Left lung (tissue), 4 donors: ENCODE measurements at regions not wholly inside any gene's neighbourhood (a gene's known extent, or its start where the extent isn't known, plus 50 kb on each side); places are given as distances from the start of the nearest gene placed in this dataset.

Source experiments
- ATAC-seq: fragments of 200-7000 bp; cut with Tn5 transposase; one replicate; pipeline ENCODE4 v1.9.1; 2020; ENCODE audit warnings: moderate library complexity
- DNase-seq, 4 donors: peaks; one replicate each; pipeline ENCODE4 v3.0.0-alpha.2; 2013 to 2020
- H3K27ac ChIP-seq, 2 donors: fragments of 200-600 bp; sonication (generic) in 1 of 2; one replicate each; pipeline versions ENCODE4 v1.5.0 to v1.8.0; 2020 to 2021
- H3K27me3 ChIP-seq, 2 donors: fragments of 200-600 bp; sonication (generic) in 1 of 2; one replicate each; pipeline versions ENCODE4 v1.5.0 to v1.8.0; 2020 to 2021
- H3K36me3 ChIP-seq, 2 donors: fragments of 200-600 bp; sonication (generic) in 1 of 2; one replicate each; pipeline versions ENCODE4 v1.5.0 to v1.8.0; 2020 to 2021
- H3K4me1 ChIP-seq, 2 donors: fragments of 200-600 bp; one replicate each; pipeline ENCODE4 v1.8.0; 2021
- H3K4me3 ChIP-seq, 2 donors: fragments of 200-600 bp; sonication (generic) in 1 of 2; one replicate each; pipeline versions ENCODE4 v1.5.0 to v1.8.0; 2020 to 2021; ENCODE audit warnings: mild to moderate bottlenecking in 1 of 2
- H3K9me3 ChIP-seq, 2 donors: fragments of 200-600 bp; sonication (generic) in 1 of 2; one replicate each; pipeline versions ENCODE4 v1.5.0 to v1.8.0; 2020 to 2021
- intact Hi-C, 2 donors: fragments of 100-400 bp; cut with DNase I; formaldehyde crosslinking; loops; one replicate each; pipeline versions ENCODE4 v1.11.2 to v1.14.2; 2022
- TF ChIP-seq, protein P1 (sequence below), 2 donors: fragments of 200-600 bp; sonication (generic) in 1 of 2; IDR thresholded peaks; one replicate each; pipeline versions ENCODE4 v1.5.0 to v1.8.0; 2021; ENCODE audit warnings: antibody characterized with exemption in 2 of 2
- donor health status: DM: no; HTN: yes; CAD: no.
- donor health status: DM: no; HTN: no; CAD: no.

DNA sequence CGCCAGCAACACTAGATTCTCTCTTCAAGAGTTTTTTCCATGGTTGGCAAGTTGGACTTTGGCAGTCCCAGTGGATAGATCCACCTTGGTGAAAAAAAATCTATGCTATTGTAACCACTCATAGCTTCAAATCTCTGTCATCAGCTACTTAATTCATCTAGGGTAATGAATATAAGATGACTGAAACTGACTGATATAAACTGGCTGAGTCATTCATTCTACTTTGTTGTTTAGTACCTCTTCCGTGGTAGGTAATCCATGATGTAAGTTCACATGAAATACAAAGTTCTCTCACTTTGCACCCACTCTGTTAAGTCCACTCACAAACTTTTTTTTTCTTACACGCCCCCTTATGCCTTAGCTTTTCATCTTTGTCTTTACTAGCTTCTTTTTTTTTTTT lies 1381.5 kb downstream of the SLITRK5 start:
- DNase-seq = no peak
- Histone ChIP-seq H3K9me3 (peaks cover 0 to 3% of the 10 kb centered on the region in 2 donors), H3K27me3 (no peaks in the 10 kb centered on the region), H3K36me3 (no peaks in the 10 kb centered on the region), H3K4me3 (no peak overlapping the region), H3K27ac (no peak overlapping the region), H3K4me1 (no peaks in the 10 kb centered on the region)
- no peak for ATAC-seq
- TF ChIP-seq, protein P1, sequence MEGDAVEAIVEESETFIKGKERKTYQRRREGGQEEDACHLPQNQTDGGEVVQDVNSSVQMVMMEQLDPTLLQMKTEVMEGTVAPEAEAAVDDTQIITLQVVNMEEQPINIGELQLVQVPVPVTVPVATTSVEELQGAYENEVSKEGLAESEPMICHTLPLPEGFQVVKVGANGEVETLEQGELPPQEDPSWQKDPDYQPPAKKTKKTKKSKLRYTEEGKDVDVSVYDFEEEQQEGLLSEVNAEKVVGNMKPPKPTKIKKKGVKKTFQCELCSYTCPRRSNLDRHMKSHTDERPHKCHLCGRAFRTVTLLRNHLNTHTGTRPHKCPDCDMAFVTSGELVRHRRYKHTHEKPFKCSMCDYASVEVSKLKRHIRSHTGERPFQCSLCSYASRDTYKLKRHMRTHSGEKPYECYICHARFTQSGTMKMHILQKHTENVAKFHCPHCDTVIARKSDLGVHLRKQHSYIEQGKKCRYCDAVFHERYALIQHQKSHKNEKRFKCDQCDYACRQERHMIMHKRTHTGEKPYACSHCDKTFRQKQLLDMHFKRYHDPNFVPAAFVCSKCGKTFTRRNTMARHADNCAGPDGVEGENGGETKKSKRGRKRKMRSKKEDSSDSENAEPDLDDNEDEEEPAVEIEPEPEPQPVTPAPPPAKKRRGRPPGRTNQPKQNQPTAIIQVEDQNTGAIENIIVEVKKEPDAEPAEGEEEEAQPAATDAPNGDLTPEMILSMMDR (IDR thresholded peaks at IDR 0.05) = no peak
- intact Hi-C loops = no loop called here

GRCh38 chr13:89053418-89053817 lies 1382.2 kb downstream of the SLITRK5 start:
- no peak for DNase-seq

DNA sequence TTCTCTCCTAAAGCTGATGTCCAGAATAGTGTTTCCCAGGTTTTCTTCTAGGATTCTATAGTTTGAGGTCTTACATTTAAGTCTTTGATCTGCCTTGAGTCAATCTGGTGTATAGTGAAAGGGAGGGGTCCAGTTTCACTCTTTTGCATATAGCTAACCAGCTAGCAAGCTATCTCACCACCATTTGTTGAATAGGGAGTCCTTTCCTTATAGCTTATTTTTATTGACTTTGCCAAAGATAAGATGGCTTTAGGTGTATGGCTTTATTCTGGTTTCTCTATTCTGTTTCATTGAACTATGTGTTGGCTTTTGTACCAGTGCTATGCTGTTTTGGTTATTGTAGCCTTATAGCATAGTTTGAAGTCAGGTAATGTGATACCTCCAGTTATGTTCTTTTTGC lies 1386.1 kb downstream of the SLITRK5 start:
- peaks cover 0 to 3% of the 10 kb centered on the region in 2 donors for H3K9me3 ChIP-seq
- intact Hi-C loops = no loop called here
- no peak for DNase-seq

More at GRCh38 chr13:89053418-89053817, 1382.2 kb downstream of the SLITRK5 start:
- ATAC-seq = no peak
- TF ChIP-seq, protein P1 (IDR thresholded peaks at IDR 0.05) = no peak
- no peaks in the 10 kb centered on the region for H3K4me1 ChIP-seq
- H3K27me3 ChIP-seq = no peaks in the 10 kb centered on the region
- H3K9me3 ChIP-seq = peaks cover 0 to 3% of the 10 kb centered on the region in 2 donors
- no peaks in the 10 kb centered on the region for H3K36me3 ChIP-seq
- H3K4me3 ChIP-seq = no peak overlapping the region
- intact Hi-C loops = no loop called here
- no peak overlapping the region for H3K27ac ChIP-seq

DNA sequence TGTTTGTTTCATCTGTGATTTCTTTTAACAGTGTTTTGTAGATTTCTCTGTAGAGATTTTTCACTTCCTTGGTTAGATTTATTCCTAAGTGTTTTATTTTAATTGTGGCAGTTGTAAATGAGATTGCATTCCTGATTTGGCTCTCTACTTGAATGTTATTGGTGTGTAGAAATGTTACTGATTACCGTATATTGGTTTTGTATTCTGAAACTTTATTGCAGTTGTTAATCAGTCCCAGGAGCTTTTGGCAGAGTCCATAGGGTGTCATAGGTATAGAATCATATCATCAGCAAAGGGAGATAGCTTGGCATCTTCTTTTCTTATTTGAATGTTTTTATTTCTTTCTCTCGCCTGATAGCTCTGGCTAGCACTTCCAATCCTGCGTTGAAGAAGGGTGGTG lies 1386.7 kb downstream of the SLITRK5 start:
- TF ChIP-seq, protein P1 (IDR thresholded peaks at IDR 0.05) = no peak
- no peak overlapping the region for H3K27ac ChIP-seq
- H3K36me3 ChIP-seq = no peaks in the 10 kb centered on the region
- peaks cover 0 to 3% of the 10 kb centered on the region in 2 donors for H3K9me3 ChIP-seq
- intact Hi-C loops = no loop called here
- H3K27me3 ChIP-seq = no peaks in the 10 kb centered on the region
- no peak for ATAC-seq
- no peaks in the 10 kb centered on the region for H3K4me1 ChIP-seq
- no peak for DNase-seq
- H3K4me3 ChIP-seq = no peak overlapping the region

More for the DNA sequence above, 1386.1 kb downstream of the SLITRK5 start:
- H3K36me3 ChIP-seq = no peaks in the 10 kb centered on the region
- H3K4me1 ChIP-seq = no peaks in the 10 kb centered on the region
- H3K4me3 ChIP-seq = no peak overlapping the region
- no peaks in the 10 kb centered on the region for H3K27me3 ChIP-seq
- TF ChIP-seq, protein P1 (IDR thresholded peaks at IDR 0.05) = no peak
- H3K27ac ChIP-seq = no peak overlapping the region
- no peak for ATAC-seq

DNA sequence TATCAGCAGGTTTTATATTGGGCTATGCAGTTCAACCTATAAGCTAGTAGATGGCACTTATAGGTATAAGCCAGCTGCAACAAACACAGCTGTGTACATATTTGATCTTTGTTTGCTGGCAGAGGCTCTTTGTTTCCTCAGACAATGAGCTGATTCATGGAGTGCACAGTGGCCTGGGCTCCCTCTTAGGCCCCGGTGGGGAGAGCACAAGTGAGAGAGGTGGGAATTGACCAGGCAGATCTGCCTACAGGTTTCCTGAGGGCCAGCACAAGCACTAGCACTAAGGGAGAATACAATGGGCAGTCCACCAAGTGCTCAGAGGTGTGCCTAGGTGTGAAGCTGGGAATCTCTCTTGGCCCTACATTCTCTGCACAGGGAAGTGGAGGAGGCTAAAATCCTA lies 1390.7 kb downstream of the SLITRK5 start:
- Histone ChIP-seq H3K9me3 (no peaks in the 10 kb centered on the region), H3K27ac (no peak overlapping the region), H3K4me3 (no peak overlapping the region), H3K4me1 (no peaks in the 10 kb centered on the region), H3K27me3 (no peaks in the 10 kb centered on the region), H3K36me3 (no peaks in the 10 kb centered on the region)
- ATAC-seq (no peak), DNase-seq (no peak)
- intact Hi-C loops = no loop called here
- TF ChIP-seq, protein P1 (IDR thresholded peaks at IDR 0.05) = no peak
